EL (cell line): ENCODE measurements at regions not wholly inside any gene's neighbourhood (a gene's known extent, or its start where the extent isn't known, plus 50 kb on each side); places are given as distances from the start of the nearest gene placed in this dataset.
"Not testable (repeated sequence)": the region's sequence is repeated elsewhere in the genome, so short reads cannot be mapped to it uniquely, and the experiment has no call there.

ENCODE experiments used
- DNase-seq: peaks from one replicate; pipeline ENCODE4 v3.0.0-alpha.2; 2016

- not testable (repeated sequence) for DNase-seq
Observed at GRCh38 chr16:29257419-29258336, 148.8 kb downstream of the NPIPB11 start.

GRCh38 chr16:29256501-29256981 lies 150.0 kb downstream of the NPIPB11 start:
- no peak for DNase-seq

DNA sequence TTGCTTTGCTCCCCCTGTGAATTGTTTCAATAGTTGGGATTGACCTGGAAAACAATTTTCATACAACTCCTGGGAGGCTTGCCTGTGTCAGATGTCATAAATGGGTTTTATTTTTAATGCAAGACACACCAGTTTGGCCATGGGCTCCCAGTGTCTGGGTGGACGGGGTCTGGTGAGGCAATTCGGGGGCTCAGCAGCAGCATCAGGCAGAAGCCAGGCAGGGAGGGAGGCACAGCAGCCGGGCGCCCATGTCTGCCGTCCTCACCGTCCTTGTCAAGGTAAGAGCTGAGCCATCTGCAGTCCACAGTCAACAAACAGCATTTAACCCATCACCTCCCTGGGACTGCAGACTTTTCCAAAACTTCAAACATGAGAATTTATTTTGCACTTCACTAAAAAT lies 150.6 kb downstream of the NPIPB11 start:
- not testable (repeated sequence) for DNase-seq

GRCh38 chr16:29255496-29255796 lies 151.1 kb downstream of the NPIPB11 start:
- not testable (repeated sequence) for DNase-seq

GRCh38 chr16:29254676-29255495 lies 151.6 kb downstream of the NPIPB11 start:
- no peak for DNase-seq

GRCh38 chr16:29253716-29254590 lies 152.6 kb downstream of the NPIPB11 start:
- not testable (repeated sequence) for DNase-seq

GRCh38 chr16:29253066-29253590 lies 153.4 kb downstream of the NPIPB11 start:
- not testable (repeated sequence) for DNase-seq

DNA sequence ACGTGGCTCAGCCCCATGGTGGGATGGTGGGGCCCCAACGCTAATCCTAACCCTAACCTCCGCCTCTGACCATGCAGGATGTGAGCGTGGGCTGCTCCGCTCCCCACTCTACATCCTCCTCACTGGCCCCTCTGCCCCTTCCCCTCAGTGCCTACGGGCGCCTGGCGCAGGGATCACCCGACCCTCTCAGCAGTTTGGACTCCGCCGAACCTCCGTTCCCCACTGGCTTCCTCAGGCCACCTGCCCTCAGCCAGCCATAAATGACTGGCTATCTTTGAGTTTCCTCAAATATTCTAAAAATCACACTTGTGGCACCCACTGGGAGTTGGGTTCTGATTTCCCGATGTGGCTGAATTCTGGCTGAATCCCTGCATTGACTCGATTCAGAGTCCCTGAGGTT lies 154.2 kb downstream of the NPIPB11 start:
- not testable (repeated sequence) for DNase-seq

DNA sequence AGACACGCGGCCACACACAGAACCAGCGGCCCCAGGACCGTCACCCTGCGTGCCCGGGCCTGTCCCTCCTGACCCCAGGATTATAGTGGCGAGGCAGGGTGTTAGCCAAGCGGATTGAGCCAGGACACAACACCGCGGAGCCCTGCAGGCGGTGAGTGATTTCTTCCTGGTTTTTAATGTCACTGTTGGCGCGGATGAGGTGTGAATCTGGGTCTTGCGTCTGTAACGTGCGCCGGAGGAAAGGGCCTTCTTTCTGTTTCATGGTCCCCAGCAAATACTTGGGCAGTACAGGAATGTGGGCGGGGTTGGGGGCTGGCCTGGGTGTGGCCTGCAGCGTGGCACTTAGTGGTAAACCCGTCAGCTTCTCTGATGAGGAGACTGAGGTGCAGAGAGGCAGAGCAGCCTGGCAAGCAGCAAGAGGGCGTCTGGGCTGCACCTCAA lies 154.9 kb downstream of the NPIPB11 start:
- DNase-seq = not testable (repeated sequence)

DNA sequence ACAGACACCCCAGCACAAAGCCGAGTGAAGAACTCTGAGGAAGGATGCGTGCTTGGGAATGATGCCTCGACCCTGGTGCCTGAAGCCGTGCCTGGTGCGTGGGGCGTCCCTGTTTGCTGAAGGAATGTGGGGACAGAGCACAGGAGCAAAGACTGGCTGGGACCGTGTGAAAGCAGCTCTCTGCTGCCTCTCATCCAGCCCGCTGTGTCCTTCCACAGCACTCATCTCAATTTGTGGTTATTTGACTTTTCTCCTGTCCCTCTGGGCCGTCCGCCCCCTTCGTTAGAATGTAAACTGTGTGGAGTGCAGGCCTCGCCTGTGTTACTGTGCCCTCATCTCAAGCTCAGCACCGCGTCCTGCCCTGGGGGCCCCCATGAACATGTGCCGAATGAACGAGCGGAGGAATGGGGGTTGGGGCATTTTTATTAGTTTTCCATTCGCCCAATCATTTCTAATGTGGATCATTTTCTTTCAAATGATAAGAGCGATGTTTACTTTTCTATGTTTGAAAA lies 155.5 kb downstream of the NPIPB11 start:
- not testable (repeated sequence) for DNase-seq

DNA sequence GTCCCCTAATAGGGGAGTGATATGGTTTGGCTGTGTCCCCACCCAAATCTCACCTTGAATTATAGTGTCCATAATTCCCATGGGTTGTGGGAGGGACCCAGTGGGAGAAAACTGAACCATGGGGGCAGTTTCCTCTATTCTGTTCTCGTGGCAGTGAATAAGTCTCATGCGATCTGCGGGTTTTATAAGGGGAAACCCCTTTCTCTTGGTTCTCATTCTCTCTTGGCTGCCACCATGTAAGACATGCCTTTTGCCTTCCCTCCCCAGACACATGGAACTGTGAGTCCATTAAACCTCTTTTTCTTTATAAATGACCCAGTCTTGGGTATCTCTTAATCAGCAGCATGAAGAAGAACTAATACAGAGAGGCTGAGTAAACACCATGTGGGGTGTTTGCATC lies 156.0 kb downstream of the NPIPB11 start:
- DNase-seq = not testable (repeated sequence)

DNA sequence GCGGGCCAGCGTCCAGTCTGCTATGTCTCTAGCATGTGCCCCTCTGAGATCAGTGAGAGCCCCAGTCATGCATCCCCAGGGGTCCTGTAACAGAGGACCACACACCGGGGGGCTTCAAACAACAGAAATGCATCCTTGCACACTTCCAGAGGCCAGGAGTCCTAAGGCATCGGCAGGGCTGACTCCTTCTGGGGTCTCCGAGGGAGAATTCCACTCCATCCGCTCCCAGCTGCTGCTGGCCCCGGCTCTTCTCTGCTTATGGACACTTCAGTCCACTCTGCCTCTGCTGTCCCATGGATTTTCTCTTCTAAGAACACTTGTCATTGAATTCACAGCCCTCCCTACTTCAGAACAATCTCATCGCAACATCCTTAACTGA lies 157.6 kb downstream of the NPIPB11 start:
- not testable (repeated sequence) for DNase-seq

DNA sequence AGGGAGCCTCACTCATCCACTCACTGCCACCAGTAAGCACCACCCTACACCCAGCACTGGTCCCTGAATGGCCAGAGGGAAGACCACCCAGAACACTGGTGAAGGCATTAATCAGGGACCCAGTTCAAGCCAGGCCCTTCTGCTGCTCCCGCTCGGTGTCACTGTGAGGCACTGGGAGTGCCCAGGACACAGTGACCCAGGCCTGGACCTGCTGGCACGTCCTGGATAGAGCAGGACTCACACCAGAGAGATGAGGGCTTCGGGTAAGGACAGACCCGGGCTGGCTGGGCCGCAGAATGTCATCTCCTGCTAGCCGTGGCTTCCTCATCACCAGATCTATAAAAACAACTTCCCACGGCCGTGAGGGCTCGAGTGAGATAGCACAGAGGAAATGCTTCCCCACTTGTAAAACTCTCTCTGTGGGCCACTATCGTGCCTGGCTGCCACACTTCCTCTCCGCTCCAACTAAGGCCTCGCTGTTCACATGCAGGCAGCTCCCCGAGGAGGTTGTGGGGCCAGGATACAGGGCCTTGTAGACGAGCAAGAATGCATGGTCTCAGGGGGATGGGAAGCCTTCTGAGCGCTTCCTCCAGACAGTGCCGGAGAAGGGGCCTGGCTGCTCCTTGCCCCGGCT lies 158.1 kb downstream of the NPIPB11 start:
- not testable (repeated sequence) for DNase-seq

- not testable (repeated sequence) for DNase-seq
Observed at GRCh38 chr16:29246091-29246490, 160.4 kb downstream of the NPIPB11 start.

DNA sequence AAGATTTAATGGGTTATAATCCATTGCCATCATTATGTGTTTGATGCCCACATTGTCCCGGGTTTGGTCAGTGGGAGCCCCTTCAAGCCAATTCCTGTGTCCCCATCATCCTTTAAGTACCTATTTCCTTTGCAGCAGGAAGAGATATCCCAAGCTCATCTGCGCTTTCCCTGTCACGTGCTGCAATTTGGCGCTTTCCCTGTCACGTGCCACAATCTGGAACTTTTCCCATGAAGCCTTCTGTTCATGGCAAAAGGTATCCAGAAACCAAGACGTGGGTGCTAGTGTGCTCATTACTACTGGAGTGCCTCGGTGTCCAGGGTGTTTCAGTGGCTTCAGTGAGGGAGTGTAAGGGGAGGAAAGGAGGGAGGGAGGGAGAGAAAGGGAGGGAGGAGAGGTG lies 168.5 kb downstream of the NPIPB11 start:
- no peak for DNase-seq

DNA sequence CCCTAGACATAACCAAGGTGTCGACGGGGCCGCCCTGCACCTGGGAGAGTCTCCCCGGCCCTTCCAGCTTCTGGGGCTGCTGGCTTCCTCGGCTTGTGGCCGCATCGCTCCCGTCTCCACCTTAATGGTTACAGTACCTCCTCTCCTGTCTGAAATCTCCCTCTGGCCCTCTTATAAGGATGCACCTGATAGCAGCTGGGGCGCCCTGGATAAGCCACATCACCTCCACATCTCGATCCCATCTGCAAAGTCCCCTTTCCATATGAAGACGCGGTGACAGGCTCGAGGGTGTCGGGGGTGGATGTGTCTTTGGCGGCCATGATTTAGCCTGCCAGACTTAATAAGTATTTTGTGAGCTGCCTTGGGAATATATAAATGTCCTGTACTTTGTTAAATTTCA lies 169.0 kb downstream of the NPIPB11 start:
- DNase-seq = not testable (repeated sequence)

- not testable (repeated sequence) for DNase-seq
Observed at GRCh38 chr16:29237023-29237422, 169.5 kb downstream of the NPIPB11 start.

DNA sequence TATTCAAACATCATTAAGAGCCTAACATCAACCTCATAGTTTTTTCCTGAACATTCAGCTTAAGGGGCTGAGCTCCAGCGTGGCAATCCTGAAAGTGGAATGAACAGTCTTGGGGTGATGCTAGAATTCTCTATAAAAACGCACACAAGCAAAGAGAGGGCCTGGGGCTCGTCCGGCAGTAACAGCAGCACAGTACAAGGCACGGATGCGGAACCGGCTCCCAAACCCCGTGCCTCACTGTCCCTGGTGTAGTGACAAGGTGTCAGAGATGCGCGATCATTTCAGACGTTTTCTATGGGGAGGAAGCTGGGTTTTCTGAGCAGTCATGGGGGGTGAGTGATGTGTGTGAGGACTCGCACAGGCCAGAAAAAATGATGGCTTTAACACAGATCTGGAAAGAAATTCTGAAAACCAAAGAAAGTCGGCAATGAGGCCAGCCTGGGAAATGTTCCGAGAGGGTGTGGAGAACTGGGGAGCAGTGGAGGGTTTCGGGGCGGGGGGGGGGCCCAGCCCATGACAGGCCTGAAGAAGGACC lies 170.6 kb downstream of the NPIPB11 start:
- not testable (repeated sequence) for DNase-seq

- not testable (repeated sequence) for DNase-seq
Observed at GRCh38 chr16:29234536-29235275, 171.8 kb downstream of the NPIPB11 start.

DNA sequence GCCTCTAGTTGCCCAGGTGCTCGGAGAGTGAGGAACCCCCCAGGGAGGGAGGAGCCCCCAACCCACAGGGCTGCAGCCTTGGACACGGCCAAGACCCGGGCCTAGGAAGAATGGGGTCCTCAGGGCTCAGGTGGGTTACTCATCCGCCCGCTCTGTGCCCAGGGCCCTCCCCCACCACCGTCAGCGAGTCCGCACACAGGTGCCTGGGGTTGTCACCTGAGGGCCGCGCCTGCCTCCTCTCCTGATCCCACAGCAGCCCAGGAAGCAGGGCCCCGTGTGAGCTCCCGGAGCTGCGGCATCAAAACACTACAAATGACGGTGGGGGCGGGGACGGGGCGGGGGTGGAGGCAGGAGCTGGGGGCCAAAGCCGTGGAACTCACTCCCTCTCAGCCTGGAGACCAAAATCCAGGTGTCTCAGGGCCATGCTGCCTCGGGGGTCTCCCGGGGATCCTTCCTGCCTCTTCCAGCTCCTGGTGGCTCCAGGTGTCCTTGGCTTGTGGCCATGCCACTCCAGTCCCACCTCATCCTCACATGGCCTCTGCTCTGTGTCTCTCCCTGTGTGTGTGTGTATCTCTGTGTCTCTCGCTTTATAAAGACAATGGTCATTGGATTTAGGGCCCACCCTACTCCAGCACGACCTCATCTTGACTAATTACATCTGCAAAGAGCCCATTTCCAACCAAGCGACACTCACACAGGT lies 172.7 kb downstream of the NPIPB11 start:
- not testable (repeated sequence) for DNase-seq
